ENCODE measurements at regions not wholly inside any gene's neighbourhood (a gene's known extent, or its start where the extent isn't known, plus 50 kb on each side); places are given as distances from the start of the nearest gene placed in this dataset.

DNA sequence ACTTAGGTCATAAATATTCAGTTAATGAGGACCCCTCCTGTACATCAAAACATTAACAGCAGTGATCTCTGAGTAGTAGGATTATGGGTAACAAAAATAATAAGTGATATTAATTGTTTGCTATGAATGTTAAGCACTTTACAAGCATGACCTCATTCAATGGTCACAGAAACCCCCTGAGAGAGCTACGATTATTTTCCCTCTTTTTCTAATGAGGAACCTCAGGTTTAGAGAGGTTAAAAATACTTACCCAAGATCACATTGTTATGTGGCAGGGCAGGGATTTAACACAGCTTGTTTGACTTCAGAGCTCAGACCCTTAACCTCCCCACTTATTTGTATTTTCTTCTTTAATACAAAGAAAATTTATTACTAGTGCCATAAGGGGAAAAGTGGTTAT, 228.2 kb downstream of the TBL1XR1 start:
- POLR2A ChIA-PET = no interaction called here
- TF ChIP-seq, protein P1, sequence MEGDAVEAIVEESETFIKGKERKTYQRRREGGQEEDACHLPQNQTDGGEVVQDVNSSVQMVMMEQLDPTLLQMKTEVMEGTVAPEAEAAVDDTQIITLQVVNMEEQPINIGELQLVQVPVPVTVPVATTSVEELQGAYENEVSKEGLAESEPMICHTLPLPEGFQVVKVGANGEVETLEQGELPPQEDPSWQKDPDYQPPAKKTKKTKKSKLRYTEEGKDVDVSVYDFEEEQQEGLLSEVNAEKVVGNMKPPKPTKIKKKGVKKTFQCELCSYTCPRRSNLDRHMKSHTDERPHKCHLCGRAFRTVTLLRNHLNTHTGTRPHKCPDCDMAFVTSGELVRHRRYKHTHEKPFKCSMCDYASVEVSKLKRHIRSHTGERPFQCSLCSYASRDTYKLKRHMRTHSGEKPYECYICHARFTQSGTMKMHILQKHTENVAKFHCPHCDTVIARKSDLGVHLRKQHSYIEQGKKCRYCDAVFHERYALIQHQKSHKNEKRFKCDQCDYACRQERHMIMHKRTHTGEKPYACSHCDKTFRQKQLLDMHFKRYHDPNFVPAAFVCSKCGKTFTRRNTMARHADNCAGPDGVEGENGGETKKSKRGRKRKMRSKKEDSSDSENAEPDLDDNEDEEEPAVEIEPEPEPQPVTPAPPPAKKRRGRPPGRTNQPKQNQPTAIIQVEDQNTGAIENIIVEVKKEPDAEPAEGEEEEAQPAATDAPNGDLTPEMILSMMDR (IDR thresholded peaks at IDR 0.05; ENCODE audit: control extremely low read depth, extremely low read depth, low read depth, missing control alignments) = no peak
- no peak for DNase-seq (ENCODE audit: extremely low spot score)
- CTCF ChIA-PET = no interaction called here

DNA sequence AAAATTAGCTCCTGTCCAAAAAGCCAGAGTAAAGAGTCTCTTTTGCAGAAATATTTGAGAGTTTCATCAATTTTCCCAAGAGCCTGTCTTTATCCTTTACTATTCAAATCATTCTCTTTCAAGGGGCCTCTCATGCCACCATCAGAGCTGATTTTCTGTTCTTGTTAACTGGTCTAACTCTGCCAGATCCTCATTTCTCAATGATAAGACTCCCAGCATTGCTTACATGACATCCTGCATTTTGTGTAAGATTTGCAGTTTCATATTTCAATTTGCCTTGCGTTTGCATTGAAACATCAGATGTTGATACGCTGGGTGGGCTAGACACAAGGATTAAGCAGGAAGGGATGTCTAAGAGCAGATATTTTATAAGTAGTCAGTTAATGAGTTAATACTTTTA, 228.7 kb downstream of the TBL1XR1 start:
- DNase-seq (ENCODE audit: extremely low spot score) = no peak
- TF ChIP-seq, protein P1 (IDR thresholded peaks at IDR 0.05; ENCODE audit: control extremely low read depth, extremely low read depth, low read depth, missing control alignments) = no peak
- POLR2A ChIA-PET = no interaction called here
- CTCF ChIA-PET = no interaction called here

DNA sequence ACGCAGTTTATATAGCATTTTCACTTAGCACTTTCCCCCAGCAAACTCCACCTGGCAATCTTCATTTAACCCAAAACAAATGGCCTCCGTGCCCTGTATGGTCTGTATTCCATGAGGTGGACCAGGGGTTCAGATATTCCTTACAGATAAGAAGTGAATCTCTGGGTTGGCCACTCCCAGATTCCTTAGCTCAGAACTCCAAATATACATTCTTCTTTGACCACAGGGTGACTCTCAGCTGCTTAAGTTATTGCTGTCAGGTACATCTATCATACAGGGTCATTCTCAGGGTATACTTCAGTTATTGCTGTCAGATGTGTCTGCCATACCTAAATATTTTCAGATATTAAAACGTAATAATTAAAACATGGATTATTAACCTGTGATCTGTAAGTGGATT, 229.8 kb downstream of the TBL1XR1 start:
- DNase-seq (ENCODE audit: extremely low spot score) = no peak
- ChIA-PET POLR2A (no interaction called here), CTCF (interaction anchor here (0.9 kb wide), 1 partner anchor 9 kb away, joined by 3 read pairs; no protein-coding TSS in a partner anchor)
- TF ChIP-seq, protein P1 (IDR thresholded peaks at IDR 0.05; ENCODE audit: control extremely low read depth, extremely low read depth, low read depth, missing control alignments) = no peak

DNA sequence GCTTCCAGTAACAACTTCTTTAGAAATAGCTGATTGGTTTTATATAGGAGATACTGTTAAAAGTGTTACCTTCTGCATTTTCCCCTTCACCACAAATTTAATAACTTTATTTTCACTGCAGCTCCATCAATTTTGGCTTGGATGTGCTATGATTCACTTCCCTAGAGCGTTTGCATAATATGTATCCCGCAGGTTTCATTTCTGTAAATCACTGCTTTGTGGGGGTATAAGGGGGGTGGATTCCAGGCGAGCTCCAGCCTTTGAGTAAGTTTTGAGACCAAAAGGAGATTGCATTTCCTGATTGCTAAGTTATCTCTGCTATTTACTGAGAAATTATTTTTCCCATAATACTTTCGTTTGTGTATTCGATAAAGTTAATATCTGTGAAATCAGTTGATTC, 232.6 kb downstream of the TBL1XR1 start:
- no peak for DNase-seq (ENCODE audit: extremely low spot score)
- CTCF ChIA-PET = interaction anchor here (1.8 kb wide), 1 partner anchor 91 kb away, joined by 3 read pairs; no protein-coding TSS in a partner anchor
- TF ChIP-seq, protein P1 (IDR thresholded peaks at IDR 0.05; ENCODE audit: control extremely low read depth, extremely low read depth, low read depth, missing control alignments) = no peak
- POLR2A ChIA-PET = no interaction called here

DNA sequence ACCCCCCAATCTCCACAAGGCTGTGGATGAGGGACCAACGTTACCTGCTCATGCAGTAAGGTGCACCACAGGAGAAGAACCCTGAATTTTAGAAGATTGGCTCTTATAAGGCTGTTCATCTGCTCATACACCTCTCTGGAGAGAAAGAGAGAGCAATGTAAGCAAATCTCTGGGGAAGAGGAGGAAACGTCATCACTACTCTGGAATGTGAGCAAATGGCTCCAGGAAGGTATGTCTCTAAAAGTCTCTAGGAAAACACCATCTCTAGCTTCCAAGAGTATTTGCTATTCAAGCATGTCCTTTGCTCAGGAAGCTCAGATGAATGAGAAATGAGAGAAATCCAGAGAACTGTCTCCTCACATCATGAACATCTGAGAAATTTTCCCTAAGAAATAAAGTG, 235.4 kb downstream of the TBL1XR1 start:
- DNase-seq (ENCODE audit: extremely low spot score) = no peak
- ChIA-PET POLR2A (no interaction called here), CTCF (interaction anchor here (2.3 kb wide), 1 partner anchor 12 kb away, joined by 12 read pairs; no protein-coding TSS in a partner anchor)
- TF ChIP-seq, protein P1 (IDR thresholded peaks at IDR 0.05; ENCODE audit: control extremely low read depth, extremely low read depth, low read depth, missing control alignments) = no peak

DNA sequence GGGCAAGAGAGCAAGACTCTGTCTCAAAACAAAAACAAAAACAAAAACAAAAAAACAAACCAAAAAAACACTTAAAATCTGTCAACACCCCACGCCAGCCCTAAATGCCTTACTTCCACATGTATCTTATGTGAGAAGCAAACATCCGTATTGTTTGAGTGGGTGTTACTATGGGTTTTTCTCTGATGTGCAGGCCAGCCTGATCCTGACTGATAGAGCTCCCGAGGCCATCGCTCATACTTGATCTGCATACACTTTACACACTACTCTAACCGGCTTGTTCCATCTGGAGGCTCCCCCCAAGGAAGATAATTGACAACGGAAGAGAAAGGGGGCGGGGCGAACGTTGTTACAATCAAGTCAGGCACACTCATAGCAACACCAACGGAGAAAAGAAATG, 237.4 kb downstream of the TBL1XR1 start:
- ChIA-PET POLR2A (no interaction called here), CTCF (no interaction called here)
- no peak for DNase-seq (ENCODE audit: extremely low spot score)
- TF ChIP-seq, protein P1 (IDR thresholded peaks at IDR 0.05; ENCODE audit: control extremely low read depth, extremely low read depth, low read depth, missing control alignments) = no peak

DNA sequence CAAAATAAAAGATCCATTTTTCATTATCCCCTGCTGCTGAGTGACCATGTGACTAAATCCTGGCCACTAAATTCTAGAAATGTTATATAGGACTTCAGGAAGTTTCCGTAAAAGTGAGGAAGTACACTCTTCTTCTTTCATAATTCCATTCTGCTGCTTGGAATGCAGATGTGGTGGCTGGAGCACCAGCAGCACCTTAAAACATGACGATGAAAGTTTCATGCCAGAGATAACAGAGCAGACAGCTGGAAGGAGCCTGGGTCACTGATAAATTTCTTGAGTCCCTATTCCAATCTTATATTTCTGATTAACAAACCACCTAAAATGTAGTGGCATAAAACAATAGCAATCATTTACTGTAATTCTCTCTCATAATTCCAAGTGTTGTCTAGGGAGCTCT, 238.7 kb downstream of the TBL1XR1 start:
- ChIA-PET POLR2A (no interaction called here), CTCF (interaction anchor here (0.9 to 1.6 kb wide), 2 partner anchors 9 to 13 kb away, joined by 3 read pairs; no protein-coding TSS in a partner anchor)
- DNase-seq (ENCODE audit: extremely low spot score) = no peak
- TF ChIP-seq, protein P1 (IDR thresholded peaks at IDR 0.05; ENCODE audit: control extremely low read depth, extremely low read depth, low read depth, missing control alignments) = no peak
